ENCODE measurements at regions not wholly inside any gene's neighbourhood (a gene's known extent, or its start where the extent isn't known, plus 50 kb on each side); places are given as distances from the start of the nearest gene placed in this dataset.
"Not testable (repeated sequence)": the region's sequence is repeated elsewhere in the genome, so short reads cannot be mapped to it uniquely, and the experiment has no call there.

DNA sequence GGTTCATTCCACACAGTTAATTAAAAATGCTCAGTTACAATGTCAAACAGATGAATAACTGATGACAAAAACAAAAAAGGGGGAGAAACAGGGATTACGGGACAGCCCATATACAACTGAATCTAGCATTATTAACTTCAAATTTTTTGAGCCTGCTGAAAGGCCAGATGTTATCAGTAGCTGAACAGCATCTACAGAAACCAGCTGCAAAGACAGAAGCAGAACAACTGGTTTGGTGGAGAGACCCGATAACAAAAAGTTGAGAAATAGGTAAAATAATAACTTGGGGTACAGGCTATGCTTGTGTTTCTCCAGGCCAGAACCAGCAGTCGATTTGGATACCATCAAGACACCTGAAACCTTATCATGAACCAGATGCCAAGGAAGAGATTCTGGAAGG, 109.8 kb downstream of the SEPTIN7 start:
- DNase-seq: not testable (repeated sequence)

DNA sequence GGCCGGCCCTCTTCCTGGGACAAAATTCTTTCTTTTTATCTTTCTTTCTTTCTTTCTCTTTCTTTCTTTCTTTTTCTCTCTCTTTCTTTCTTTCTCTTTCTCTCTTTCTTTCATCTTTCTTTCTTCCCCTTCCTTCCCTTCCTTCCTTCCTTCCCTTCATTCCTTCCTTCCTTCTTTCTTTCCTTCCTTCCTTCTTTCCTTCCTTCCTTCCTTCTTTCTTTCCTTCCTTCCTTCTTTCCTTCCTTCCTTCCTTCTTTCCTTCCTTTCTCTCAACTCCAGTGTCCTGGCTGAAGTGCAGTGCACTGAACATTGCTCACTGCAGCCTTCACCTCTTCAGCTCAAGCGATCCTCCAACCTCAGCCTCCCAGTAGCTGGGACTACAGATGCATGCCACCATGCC, 112.5 kb downstream of the SEPTIN7 start:
- not testable (repeated sequence) for DNase-seq

GRCh38 chr7:35914214-35914613, 113.4 kb downstream of the SEPTIN7 start:
- DNase-seq: not testable (repeated sequence)

GRCh38 chr7:35915247-35915955, 114.5 kb downstream of the SEPTIN7 start:
- DNase-seq: not testable (repeated sequence)

- DNase-seq: not testable (repeated sequence)
Measured at GRCh38 chr7:35918217-35918616, 117.4 kb downstream of the SEPTIN7 start.

GRCh38 chr7:35919607-35920006, 118.8 kb downstream of the SEPTIN7 start:
- not testable (repeated sequence) for DNase-seq

DNA sequence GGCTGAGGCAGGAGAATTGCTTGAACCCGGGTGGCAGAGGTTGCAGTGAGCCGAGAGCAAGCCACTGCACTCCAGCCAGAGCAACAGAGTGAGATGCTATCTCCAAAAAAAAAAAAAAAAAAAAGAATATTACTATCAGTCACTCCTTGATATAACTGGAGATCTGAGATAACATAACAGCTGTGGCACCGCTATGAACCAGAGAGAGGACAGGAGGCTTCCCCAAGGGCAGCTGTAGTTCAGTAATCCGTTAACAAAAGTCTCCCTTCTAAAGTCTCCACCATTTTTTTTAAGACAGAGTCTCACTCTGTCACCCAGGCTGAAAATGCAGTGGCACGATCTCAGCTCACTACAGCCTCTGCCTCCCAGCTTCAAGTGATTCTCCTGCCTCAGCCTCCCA, 120.5 kb downstream of the SEPTIN7 start:
- DNase-seq: not testable (repeated sequence)

- DNase-seq: not testable (repeated sequence)
Measured at GRCh38 chr7:35924668-35925067, 123.8 kb downstream of the SEPTIN7 start.

GRCh38 chr7:35926966-35927365, 126.1 kb downstream of the SEPTIN7 start:
- not testable (repeated sequence) for DNase-seq

GRCh38 chr7:35931134-35931533, 130.3 kb downstream of the SEPTIN7 start:
- not testable (repeated sequence) for DNase-seq

- not testable (repeated sequence) for DNase-seq
Measured at GRCh38 chr7:35931551-35931950, 130.7 kb downstream of the SEPTIN7 start.

DNA sequence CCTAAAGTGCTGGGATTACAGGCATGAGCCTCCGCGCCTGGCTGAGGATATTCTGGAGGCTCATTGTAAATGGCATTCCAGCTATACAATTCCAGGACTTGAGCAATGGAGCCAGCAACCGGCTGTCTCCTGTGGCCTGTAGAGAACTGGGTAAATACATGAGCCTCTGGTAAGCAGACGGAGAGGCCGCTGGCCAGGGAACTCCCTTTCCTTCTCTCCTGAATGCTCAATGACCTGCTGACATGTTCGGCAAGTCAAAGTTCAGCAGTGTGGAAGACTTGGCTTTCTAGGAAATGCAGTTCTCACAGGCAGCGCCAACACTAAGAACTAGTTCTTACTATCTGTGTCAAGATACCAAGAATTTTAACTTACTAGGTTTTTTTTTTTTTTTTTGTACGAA, 139.8 kb downstream of the SEPTIN7 start:
- not testable (repeated sequence) for DNase-seq

DNA sequence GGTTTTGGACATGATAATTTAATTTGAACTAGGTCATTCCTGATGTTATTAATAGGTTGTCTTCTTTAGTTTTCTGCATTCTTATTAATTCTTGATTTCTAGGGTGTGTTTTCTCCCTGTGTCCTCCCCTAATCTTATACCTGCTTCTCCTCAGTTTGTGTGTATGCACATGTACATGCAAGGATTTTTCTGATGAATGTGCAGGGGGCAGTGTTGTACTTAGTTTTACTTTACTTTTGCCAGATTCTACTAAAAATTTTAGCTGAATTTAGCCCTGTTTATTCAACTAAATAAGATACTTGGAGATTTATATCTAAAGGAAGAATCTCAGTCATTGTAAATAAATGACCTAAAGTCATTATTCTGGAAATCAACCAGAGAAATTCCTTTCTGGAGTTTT, 144.8 kb downstream of the SEPTIN7 start:
- not testable (repeated sequence) for DNase-seq

GRCh38 chr7:35955735-35956134, 154.9 kb downstream of the SEPTIN7 start:
- not testable (repeated sequence) for DNase-seq

- DNase-seq: not testable (repeated sequence)
Measured at GRCh38 chr7:35956988-35957387, 156.1 kb downstream of the SEPTIN7 start.

DNA sequence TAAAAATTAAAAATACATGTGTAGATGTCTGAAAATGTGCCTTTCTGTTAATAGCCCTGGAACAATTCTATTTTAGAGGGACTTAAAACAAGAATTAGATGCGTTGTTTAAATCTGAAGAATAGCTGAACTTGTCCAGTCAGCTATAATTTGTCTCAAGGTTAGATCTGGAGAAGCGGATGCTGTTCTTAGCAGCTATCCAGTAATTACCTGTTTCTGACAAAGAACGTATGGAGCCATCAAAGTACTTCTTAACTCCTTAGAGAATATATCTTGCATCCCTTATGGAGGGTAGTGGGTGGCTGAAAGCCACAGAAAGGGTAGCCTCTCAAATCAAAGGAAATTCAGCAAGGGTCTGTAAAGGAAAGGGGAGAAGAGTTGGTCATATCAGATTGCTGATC, 160.4 kb downstream of the SEPTIN7 start:
- DNase-seq: not testable (repeated sequence)

- DNase-seq: not testable (repeated sequence)
Measured at GRCh38 chr7:35962607-35963006, 161.8 kb downstream of the SEPTIN7 start.

DNA sequence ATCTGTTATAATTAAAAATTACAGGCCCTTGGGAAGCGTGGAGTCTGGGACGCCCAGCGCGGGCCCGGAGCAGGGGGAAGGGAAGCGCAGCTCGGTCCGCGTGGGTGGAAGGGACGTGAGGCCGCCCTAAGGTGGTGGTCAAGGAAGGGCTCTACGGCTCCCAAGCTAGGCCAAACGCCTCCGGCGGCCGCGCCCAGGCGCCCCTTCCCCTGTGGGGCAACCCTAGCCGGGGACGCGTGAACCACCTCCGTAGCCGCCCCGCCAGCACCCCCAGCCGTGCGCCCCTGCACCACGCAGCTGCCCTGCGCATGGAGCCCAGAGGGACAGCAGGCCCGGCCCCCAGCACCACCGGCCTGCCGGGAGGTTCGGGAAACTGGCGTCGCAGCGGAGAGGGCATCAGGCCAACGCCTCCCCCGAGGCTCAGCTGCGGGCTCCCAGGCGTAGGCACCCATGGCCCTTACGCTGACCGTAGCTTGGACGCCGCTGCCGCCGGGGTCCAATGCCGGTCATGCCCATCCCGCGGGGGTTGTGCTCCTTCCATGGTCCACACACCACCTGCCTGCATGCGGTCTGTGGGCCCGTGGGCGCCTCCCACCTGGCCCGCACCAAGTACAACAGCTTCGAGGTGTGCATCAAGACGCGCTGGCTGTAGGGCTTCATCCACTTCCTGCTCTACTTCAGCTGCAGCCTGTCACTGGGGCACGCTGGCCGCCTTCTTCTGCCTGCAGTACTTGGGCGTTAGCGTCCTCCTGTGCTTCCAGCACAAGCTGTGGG, 166.7 kb downstream of the SEPTIN7 start:
- DNase-seq: no peak

GRCh38 chr7:35968140-35968940, 167.5 kb downstream of the SEPTIN7 start:
- no peak for DNase-seq

GRCh38 chr7:35969066-35969465, 168.2 kb downstream of the SEPTIN7 start:
- DNase-seq: no peak

- no peak for DNase-seq
Measured at GRCh38 chr7:35970458-35970857, 169.6 kb downstream of the SEPTIN7 start.

GRCh38 chr7:35971133-35971891, 170.5 kb downstream of the SEPTIN7 start:
- no peak for DNase-seq
